ENCODE measurements at regions not wholly inside any gene's neighbourhood (a gene's known extent, or its start where the extent isn't known, plus 50 kb on each side); places are given as distances from the start of the nearest gene placed in this dataset.

- H3K9me3 ChIP-seq: no peaks in the 10 kb centered on the region
- DNase-seq: no peak
- WGBS, 2 donors: 56 to 62% methylated on average over 2 of the region's 2 CpGs
- no peak overlapping the region for H3K27ac ChIP-seq
- intact Hi-C loops (cut with DNase I): loop anchor here (10.0 kb wide), 1 partner anchor 206 kb away; the partner anchor contains the start of gene INHBB
- peaks cover 0 to 41% (median 21%) of the 10 kb centered on the region in 3 donors for H3K4me1 ChIP-seq
- H3K36me3 ChIP-seq: no peaks in the 10 kb centered on the region
- no peak for TF ChIP-seq POLR2A (IDR thresholded peaks at IDR 0.05)
- TF ChIP-seq CTCF (IDR thresholded peaks at IDR 0.05): no peak
- H3K4me3 ChIP-seq: no peak overlapping the region
- peaks cover 0 to 34% (median 0%) of the 10 kb centered on the region in 4 donors for H3K27me3 ChIP-seq
Observed at GRCh38 chr2:120550893-120551446, 184.7 kb upstream of the GLI2 start.

GRCh38 chr2:120551522-120551921 lies 184.1 kb upstream of the GLI2 start:
- intact Hi-C loops (cut with DNase I): loop anchor here (10.0 kb wide), 1 partner anchor 207 kb away; the partner anchor contains the start of gene INHBB
- 37 to 53% methylated on average over 3 of the region's 3 CpGs for WGBS, 2 donors
- Histone ChIP-seq H3K27ac (peak overlapping the region in 2 of 4 donors; percentile 39 to 53), H3K4me1 (peaks cover 0 to 36% (median 21%) of the 10 kb centered on the region in 3 donors), H3K27me3 (peaks cover 0 to 34% (median 0%) of the 10 kb centered on the region in 4 donors), H3K9me3 (no peaks in the 10 kb centered on the region), H3K4me3 (no peak overlapping the region), H3K36me3 (no peaks in the 10 kb centered on the region)
- no peak for DNase-seq
- TF ChIP-seq CTCF (IDR thresholded peaks at IDR 0.05): no peak
- no peak for TF ChIP-seq POLR2A (IDR thresholded peaks at IDR 0.05)

DNA sequence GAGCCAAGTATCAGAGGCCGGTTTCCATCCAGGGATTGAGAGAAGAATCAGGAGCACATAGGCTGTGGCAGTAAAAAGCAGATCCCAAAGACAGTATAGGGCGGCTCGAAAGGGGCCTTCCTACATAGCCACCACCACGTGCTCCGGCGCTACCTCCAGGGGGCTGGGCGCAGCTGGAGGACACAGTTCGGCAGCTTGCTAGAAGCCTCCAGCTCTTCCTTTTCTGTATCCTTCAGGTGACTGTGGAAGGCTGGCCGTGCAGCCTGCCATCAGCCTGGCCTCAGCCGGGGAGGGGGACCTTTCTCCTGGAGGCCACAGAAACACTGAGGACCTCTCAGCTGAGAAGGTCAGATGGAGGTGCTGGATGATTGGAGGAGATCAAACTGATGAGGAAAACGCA lies 183.6 kb upstream of the GLI2 start:
- Histone ChIP-seq H3K27me3 (peaks cover 0 to 38% (median 0%) of the 10 kb centered on the region in 4 donors), H3K27ac (peak overlapping the region in 2 of 4 donors; percentile 39 to 53), H3K36me3 (no peaks in the 10 kb centered on the region), H3K4me1 (peaks cover 0 to 36% (median 21%) of the 10 kb centered on the region in 3 donors), H3K9me3 (no peaks in the 10 kb centered on the region), H3K4me3 (no peak overlapping the region)
- WGBS, 2 donors: 87 to 89% methylated on average over 8 to 9 of the region's 11 CpGs
- DNase-seq: no peak
- TF ChIP-seq POLR2A (IDR thresholded peaks at IDR 0.05): no peak
- TF ChIP-seq CTCF (IDR thresholded peaks at IDR 0.05): no peak
- intact Hi-C loops (cut with DNase I): loop anchor here (10.0 kb wide), 1 partner anchor 207 kb away; the partner anchor contains the start of gene INHBB

DNA sequence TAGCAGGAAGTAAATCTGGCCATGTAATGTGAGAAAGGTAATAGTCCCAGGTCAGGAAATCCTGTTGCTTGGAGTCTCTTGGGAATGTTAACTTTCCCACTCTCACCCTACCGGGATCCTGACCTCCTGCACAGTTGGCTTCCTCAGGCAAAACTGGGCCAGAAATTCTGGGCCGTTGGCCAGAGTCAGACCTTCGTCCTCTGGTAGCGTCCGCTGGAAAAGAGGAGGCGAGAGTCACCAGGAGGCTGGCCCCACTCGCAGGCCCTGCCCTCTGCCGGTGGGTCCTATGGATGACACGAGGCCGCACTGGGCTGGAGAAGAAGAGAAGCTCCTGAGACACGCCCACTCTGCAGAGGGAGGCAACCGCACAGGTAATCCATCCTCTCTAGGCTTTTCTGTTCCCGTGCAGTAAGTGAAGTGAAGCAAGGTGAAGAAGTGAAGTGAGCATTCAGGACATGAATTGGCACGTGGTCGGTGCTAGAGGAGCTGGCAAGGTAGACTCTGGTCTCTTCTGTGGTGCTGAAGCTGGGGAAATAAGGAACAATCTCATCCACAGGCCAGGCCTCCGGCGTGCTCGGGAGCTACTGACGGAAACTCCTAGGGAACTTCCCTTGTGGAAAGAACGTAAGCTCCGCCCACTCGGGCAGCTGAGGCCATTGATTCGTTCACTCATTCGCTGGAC lies 182.7 kb upstream of the GLI2 start:
- intact Hi-C loops (cut with DNase I): loop anchor here (10.0 kb wide), 1 partner anchor 208 kb away; the partner anchor contains the start of gene INHBB
- TF ChIP-seq POLR2A (IDR thresholded peaks at IDR 0.05) (no peak), CTCF (IDR thresholded peaks at IDR 0.05) (peak; percentile 19 to 82 (median 74))

DNA sequence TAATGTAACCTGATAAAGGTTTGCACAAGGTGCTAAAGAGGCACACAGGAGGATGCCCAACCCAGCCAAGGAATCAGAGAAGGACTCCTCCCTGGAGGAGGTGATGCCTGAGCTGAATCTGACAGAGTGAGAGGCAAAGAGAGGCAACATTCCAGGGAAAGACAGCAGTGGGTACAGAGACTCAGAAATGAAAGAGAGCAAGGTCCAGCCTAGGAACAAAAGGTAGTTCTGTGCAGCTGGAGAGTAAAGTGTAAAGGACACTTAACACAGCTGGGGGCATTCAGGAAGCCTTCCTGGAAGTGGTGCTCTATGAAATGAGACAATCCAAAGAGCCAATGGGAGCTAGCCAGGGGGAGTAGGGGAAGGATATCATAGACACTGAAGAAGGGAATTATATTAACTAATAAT lies 181.0 kb upstream of the GLI2 start:
- Histone ChIP-seq H3K36me3 (no peaks in the 10 kb centered on the region), H3K27ac (no peak overlapping the region), H3K4me1 (peaks cover 0 to 36% (median 21%) of the 10 kb centered on the region in 3 donors), H3K27me3 (peaks cover 0 to 52% (median 0%) of the 10 kb centered on the region in 4 donors), H3K9me3 (no peaks in the 10 kb centered on the region), H3K4me3 (no peak overlapping the region)
- no peak for TF ChIP-seq CTCF (IDR thresholded peaks at IDR 0.05)
- TF ChIP-seq POLR2A (IDR thresholded peaks at IDR 0.05): no peak
- intact Hi-C loops (cut with DNase I): loop anchor here (10.0 kb wide), 1 partner anchor 210 kb away; the partner anchor contains the start of gene INHBB
- no peak for DNase-seq

More for the DNA sequence above, 182.7 kb upstream of the GLI2 start:
- Histone ChIP-seq H3K4me3 (peak overlapping the region in 1 of 4 donors; percentile 31), H3K36me3 (no peaks in the 10 kb centered on the region), H3K9me3 (no peaks in the 10 kb centered on the region), H3K27me3 (peaks cover 0 to 46% (median 0%) of the 10 kb centered on the region in 4 donors), H3K27ac (peak overlapping the region in 2 of 4 donors; percentile 39 to 53), H3K4me1 (peaks cover 0 to 36% (median 21%) of the 10 kb centered on the region in 3 donors)
- 11 to 12% methylated on average over 15 to 16 of the region's 24 CpGs for WGBS, 2 donors
- DNase-seq: no peak

Data from esophagus squamous epithelium (tissue), 5 donors.